GM12878 (cell line): ENCODE measurements at regions not wholly inside any gene's neighbourhood (a gene's known extent, or its start where the extent isn't known, plus 50 kb on each side); places are given as distances from the start of the nearest gene placed in this dataset.

Experiments used
- ATAC-seq: fragments of 200-7000 bp; cut with Tn5 transposase; 3 replicates; pipeline ENCODE4 v1.9.1; 2020; ENCODE audit warnings: mild to moderate bottlenecking, moderate library complexity
- BruUV-seq: library from RNA; stranded (reverse); fragments of 400-500 nt; replicated peaks from 2 replicates; lab custom pipeline; 2021; lab: Mats Ljungman, UMichigan
- CTCF ChIA-PET: fragments of 300-600 bp; sonication (Branson Sonifier 250); formaldehyde crosslinking; extraction: SDS; loops from one replicate; lab custom pipeline; 2021; ENCODE audit warnings: inconsistent platforms; lab: Yijun Ruan, JAX
- POLR2A ChIA-PET: fragments of 350-600 bp; formaldehyde crosslinking; extraction: SDS; loops from one replicate; lab custom pipeline; 2021; ENCODE audit warnings: inconsistent platforms; lab: Charles Lee
- RAD21 ChIA-PET: fragments of 300-600 bp; sonication (Branson Sonifier 250); formaldehyde crosslinking; loops from one replicate; lab custom pipeline; 2023; ENCODE audit warnings: antibody characterized with exemption; ENCODE audit not compliant: unreplicated experiment; lab: Charles Lee
- SMC1A ChIA-PET: fragments of 300-600 bp; sonication (Branson Sonifier 250); formaldehyde crosslinking; loops from one replicate; lab custom pipeline; 2023; ENCODE audit not compliant: unreplicated experiment, uncharacterized antibody; lab: Charles Lee
- DNase-seq: peaks from one replicate; pipeline ENCODE4 v3.0.0-alpha.2; 2011; ENCODE audit warnings: low read depth, low spot score
- FAIRE-seq: peaks from 3 replicates; lab custom pipeline; 2011; peaks lifted over from hg19 to GRCh38; lab: Jason Lieb, UNC
- H2AFZ ChIP-seq: 2 replicates; pipeline ENCODE4 v1.6.0; 2011; ENCODE audit warnings: low read depth, low read length, control low read depth; ENCODE audit not compliant: control insufficient read depth
- H3K27ac ChIP-seq: 2 replicates; pipeline ENCODE4 v1.5.1; 2011; ENCODE audit warnings: control low read depth; ENCODE audit not compliant: control insufficient read depth, insufficient read depth
- H3K27me3 ChIP-seq, 2 experiments: replicated peaks in 1 of 2; 2 replicates each; pipeline versions ENCODE4 v1.6.0 to v1.6.1; 2011; ENCODE audit warnings: low read length in 1 of 2; ENCODE audit not compliant: control insufficient read depth in 2 of 2, insufficient read depth in 2 of 2
- H3K36me3 ChIP-seq, 2 experiments: 2 replicates each; pipeline ENCODE4 v1.5.1; 2011; ENCODE audit warnings: low read length in 1 of 2; ENCODE audit not compliant: control insufficient read depth in 2 of 2, insufficient read depth in 2 of 2
- H3K4me1 ChIP-seq: 2 replicates; pipeline ENCODE4 v1.6.1; 2011; ENCODE audit warnings: mild to moderate bottlenecking, low read length, moderate library complexity, mixed read lengths; ENCODE audit not compliant: control insufficient read depth, insufficient read depth
- H3K4me2 ChIP-seq: 2 replicates; pipeline ENCODE4 v1.6.0; 2011; ENCODE audit warnings: control low read depth; ENCODE audit not compliant: control insufficient read depth, insufficient read depth
- H3K4me3 ChIP-seq: fragments of 200-600 bp; sonication (generic); 2 replicates; pipeline ENCODE4 v1.5.1; 2016
- H3K79me2 ChIP-seq: 2 replicates; pipeline ENCODE4 v1.6.0; 2011; ENCODE audit warnings: low read length; ENCODE audit not compliant: control insufficient read depth, insufficient read depth
- H3K9ac ChIP-seq: 2 replicates; pipeline ENCODE4 v1.8.0; 2011; ENCODE audit warnings: low read length, control low read depth, mixed read lengths; ENCODE audit not compliant: control insufficient read depth, insufficient read depth
- H3K9me3 ChIP-seq: replicated peaks from 3 replicates; pipeline ENCODE4 v1.5.1; 2011; ENCODE audit warnings: mild to moderate bottlenecking, low read length; ENCODE audit not compliant: control insufficient read depth, insufficient read depth
- H4K20me1 ChIP-seq: 2 replicates; pipeline ENCODE4 v1.6.0; 2011; ENCODE audit not compliant: control insufficient read depth, insufficient read depth
- BACH1 ChIP-seq: fragments of 450-650 bp; IDR thresholded peaks from 2 replicates; pipeline ENCODE4 v1.6.1; 2017; ENCODE audit warnings: mild to moderate bottlenecking, borderline replicate concordance
- LARP7 ChIP-seq: fragments of 450-650 bp; IDR thresholded peaks from 2 replicates; pipeline ENCODE4 v1.6.1; 2017; ENCODE audit warnings: mild to moderate bottlenecking
- SREBF2 ChIP-seq: IDR thresholded peaks from 2 replicates; pipeline ENCODE4 v1.6.1; 2012; ENCODE audit warnings: mild to moderate bottlenecking, low read length
- WGBS: methylation state at CpG from one replicate; pipeline ENCODE4 v1.1.6; 2016; ENCODE audit warnings: low lambda C conversion rate; ENCODE audit not compliant: insufficient replicate concordance, insufficient coverage; ENCODE audit errors: missing lambda C conversion rate; 5-methylcytosine and 5-hydroxymethylcytosine counted together
- in situ Hi-C: fragments of 300-500 bp; cut with MboI; formaldehyde crosslinking; loops from 9 replicates; pipeline ENCODE4 v1.14.3; 2018; ENCODE audit warnings: mixed read lengths
- intact Hi-C: fragments of 100-400 bp; cut with micrococcal nuclease; formaldehyde crosslinking; loops from one replicate; pipeline ENCODE4 v1.14.2; 2022; ENCODE audit not compliant: unreplicated experiment
- TF ChIP-seq, protein P1 (sequence below): fragments of 450-650 bp; IDR thresholded peaks from 2 replicates; pipeline ENCODE4 v1.6.1; 2017; ENCODE audit warnings: antibody characterized with exemption, mild to moderate bottlenecking, moderate library complexity

GRCh38 chr5:127227881-127228280, 62.7 kb upstream of the MEGF10 start:
- TF ChIP-seq SREBF2 (no peak), LARP7 (no peak), BACH1 (no peak)
- TF ChIP-seq, protein P1, sequence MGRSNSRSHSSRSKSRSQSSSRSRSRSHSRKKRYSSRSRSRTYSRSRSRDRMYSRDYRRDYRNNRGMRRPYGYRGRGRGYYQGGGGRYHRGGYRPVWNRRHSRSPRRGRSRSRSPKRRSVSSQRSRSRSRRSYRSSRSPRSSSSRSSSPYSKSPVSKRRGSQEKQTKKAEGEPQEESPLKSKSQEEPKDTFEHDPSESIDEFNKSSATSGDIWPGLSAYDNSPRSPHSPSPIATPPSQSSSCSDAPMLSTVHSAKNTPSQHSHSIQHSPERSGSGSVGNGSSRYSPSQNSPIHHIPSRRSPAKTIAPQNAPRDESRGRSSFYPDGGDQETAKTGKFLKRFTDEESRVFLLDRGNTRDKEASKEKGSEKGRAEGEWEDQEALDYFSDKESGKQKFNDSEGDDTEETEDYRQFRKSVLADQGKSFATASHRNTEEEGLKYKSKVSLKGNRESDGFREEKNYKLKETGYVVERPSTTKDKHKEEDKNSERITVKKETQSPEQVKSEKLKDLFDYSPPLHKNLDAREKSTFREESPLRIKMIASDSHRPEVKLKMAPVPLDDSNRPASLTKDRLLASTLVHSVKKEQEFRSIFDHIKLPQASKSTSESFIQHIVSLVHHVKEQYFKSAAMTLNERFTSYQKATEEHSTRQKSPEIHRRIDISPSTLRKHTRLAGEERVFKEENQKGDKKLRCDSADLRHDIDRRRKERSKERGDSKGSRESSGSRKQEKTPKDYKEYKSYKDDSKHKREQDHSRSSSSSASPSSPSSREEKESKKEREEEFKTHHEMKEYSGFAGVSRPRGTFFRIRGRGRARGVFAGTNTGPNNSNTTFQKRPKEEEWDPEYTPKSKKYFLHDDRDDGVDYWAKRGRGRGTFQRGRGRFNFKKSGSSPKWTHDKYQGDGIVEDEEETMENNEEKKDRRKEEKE: no peak
- H2AFZ ChIP-seq: no peak overlapping the region
- SMC1A ChIA-PET: no interaction called here
- 98% methylated on average over 4 of the region's 4 CpGs for WGBS
- no peaks in the 10 kb centered on the region for H3K9me3 ChIP-seq
- RAD21 ChIA-PET: no interaction called here
- H4K20me1 ChIP-seq: no peaks in the 10 kb centered on the region
- ATAC-seq: no peak
- no peak overlapping the region for H3K9ac ChIP-seq
- no peak overlapping the region for H3K4me2 ChIP-seq
- BruUV-seq: no TSS peak
- H3K4me1 ChIP-seq: peaks cover 6% of the 10 kb centered on the region
- no peak for DNase-seq
- H3K36me3 ChIP-seq: no peaks in the 10 kb centered on the region
- CTCF ChIA-PET: no interaction called here
- in situ Hi-C loops (no loop called here), intact Hi-C loops (no loop called here)
- no peak for FAIRE-seq
- H3K27ac ChIP-seq: no peak overlapping the region
- H3K4me3 ChIP-seq: no peak overlapping the region
- no peaks in the 10 kb centered on the region for H3K27me3 ChIP-seq
- no peaks in the 10 kb centered on the region for H3K79me2 ChIP-seq
- POLR2A ChIA-PET: no interaction called here
